ENCODE measurements at regions not wholly inside any gene's neighbourhood (a gene's known extent, or its start where the extent isn't known, plus 50 kb on each side); places are given as distances from the start of the nearest gene placed in this dataset.

DNA sequence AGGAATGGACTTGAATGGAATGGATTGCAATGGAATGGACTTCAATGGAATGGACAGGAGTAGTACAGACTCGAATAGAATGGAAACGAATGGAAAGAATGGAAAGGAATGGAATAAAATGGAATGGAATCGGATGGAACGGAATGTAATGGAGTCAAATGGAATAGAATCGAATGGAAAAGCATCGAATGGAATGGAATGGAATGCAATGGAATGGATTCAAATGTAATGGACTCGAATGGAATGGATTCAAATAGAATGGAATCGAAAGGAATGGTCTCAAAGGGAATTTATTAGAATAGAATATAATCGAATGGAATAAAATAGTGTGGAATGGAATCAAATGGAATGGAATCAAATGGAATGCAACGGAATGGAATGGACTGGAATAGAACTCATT lies 484.9 kb upstream of the WSB1 start:
- TF ChIP-seq, protein P1, sequence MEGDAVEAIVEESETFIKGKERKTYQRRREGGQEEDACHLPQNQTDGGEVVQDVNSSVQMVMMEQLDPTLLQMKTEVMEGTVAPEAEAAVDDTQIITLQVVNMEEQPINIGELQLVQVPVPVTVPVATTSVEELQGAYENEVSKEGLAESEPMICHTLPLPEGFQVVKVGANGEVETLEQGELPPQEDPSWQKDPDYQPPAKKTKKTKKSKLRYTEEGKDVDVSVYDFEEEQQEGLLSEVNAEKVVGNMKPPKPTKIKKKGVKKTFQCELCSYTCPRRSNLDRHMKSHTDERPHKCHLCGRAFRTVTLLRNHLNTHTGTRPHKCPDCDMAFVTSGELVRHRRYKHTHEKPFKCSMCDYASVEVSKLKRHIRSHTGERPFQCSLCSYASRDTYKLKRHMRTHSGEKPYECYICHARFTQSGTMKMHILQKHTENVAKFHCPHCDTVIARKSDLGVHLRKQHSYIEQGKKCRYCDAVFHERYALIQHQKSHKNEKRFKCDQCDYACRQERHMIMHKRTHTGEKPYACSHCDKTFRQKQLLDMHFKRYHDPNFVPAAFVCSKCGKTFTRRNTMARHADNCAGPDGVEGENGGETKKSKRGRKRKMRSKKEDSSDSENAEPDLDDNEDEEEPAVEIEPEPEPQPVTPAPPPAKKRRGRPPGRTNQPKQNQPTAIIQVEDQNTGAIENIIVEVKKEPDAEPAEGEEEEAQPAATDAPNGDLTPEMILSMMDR (IDR thresholded peaks at IDR 0.05; ENCODE audit: insufficient read depth, low read length) = no peak
- TF ChIP-seq, protein P2, sequence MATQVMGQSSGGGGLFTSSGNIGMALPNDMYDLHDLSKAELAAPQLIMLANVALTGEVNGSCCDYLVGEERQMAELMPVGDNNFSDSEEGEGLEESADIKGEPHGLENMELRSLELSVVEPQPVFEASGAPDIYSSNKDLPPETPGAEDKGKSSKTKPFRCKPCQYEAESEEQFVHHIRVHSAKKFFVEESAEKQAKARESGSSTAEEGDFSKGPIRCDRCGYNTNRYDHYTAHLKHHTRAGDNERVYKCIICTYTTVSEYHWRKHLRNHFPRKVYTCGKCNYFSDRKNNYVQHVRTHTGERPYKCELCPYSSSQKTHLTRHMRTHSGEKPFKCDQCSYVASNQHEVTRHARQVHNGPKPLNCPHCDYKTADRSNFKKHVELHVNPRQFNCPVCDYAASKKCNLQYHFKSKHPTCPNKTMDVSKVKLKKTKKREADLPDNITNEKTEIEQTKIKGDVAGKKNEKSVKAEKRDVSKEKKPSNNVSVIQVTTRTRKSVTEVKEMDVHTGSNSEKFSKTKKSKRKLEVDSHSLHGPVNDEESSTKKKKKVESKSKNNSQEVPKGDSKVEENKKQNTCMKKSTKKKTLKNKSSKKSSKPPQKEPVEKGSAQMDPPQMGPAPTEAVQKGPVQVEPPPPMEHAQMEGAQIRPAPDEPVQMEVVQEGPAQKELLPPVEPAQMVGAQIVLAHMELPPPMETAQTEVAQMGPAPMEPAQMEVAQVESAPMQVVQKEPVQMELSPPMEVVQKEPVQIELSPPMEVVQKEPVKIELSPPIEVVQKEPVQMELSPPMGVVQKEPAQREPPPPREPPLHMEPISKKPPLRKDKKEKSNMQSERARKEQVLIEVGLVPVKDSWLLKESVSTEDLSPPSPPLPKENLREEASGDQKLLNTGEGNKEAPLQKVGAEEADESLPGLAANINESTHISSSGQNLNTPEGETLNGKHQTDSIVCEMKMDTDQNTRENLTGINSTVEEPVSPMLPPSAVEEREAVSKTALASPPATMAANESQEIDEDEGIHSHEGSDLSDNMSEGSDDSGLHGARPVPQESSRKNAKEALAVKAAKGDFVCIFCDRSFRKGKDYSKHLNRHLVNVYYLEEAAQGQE (IDR thresholded peaks at IDR 0.05; ENCODE audit: insufficient replicate concordance, low read depth) = no peak
- TF ChIP-seq POLR2AphosphoS5 (IDR thresholded peaks at IDR 0.05; ENCODE audit: low read depth) = no peak
- TF ChIP-seq GABPA (IDR thresholded peaks at IDR 0.05; ENCODE audit: low read depth) = no peak
- no peak for TF ChIP-seq SPI1 (IDR thresholded peaks at IDR 0.05; ENCODE audit: borderline replicate concordance, low read depth)

Data from HL-60 (cell line).